K562 (cell line): ENCODE measurements at regions not wholly inside any gene's neighbourhood (a gene's known extent, or its start where the extent isn't known, plus 50 kb on each side); places are given as distances from the start of the nearest gene placed in this dataset.

Source experiments
- ATAC-seq: fragments of 200-7000 bp; cut with Tn5 transposase; 3 replicates; pipeline ENCODE4 v1.9.1; 2020; ENCODE audit warnings: moderate library complexity
- BruUV-seq: library from RNA; stranded (reverse); fragments of 400-500 nt; replicated peaks from 2 replicates; lab custom pipeline; 2021; lab: Mats Ljungman, UMichigan
- CTCF ChIA-PET: fragments of 300-600 bp; formaldehyde crosslinking; extraction: SDS; loops from one replicate; lab custom pipeline; 2021; ENCODE audit warnings: low intra/inter-chr PET ratio; lab: Yijun Ruan, JAX
- POLR2A ChIA-PET: fragments of 300-600, 350-650 bp; sonication (Branson Sonifier 250); formaldehyde crosslinking; extraction: SDS; loops from one replicate; lab custom pipeline; 2021; ENCODE audit warnings: antibody characterized with exemption, inconsistent platforms; lab: Yijun Ruan, JAX
- DNase-seq, 4 experiments: peaks; one replicate each; pipeline versions ENCODE4 v3.0.0 to v3.0.0-alpha.2; 2011 to 2018; ENCODE audit warnings: low spot score in 3 of 4, mixed read lengths in 3 of 4; ENCODE audit errors: extremely low read depth in 1 of 4
- FAIRE-seq: peaks from 2 replicates; lab custom pipeline; 2011; peaks lifted over from hg19 to GRCh38; lab: Jason Lieb, UNC
- H2AFZ ChIP-seq: 2 replicates; pipeline ENCODE4 v1.6.0; 2011; ENCODE audit warnings: low read depth, low read length, control low read depth, inconsistent platforms
- H3K27ac ChIP-seq: fragments of 200-600 bp; 3 replicates; pipeline ENCODE4 v1.8.0; 2011; ENCODE audit warnings: low read depth, mild to moderate bottlenecking, control low read depth, inconsistent platforms, low read length, moderate library complexity, mixed read lengths; ENCODE audit errors: extremely low read depth
- H3K27me3 ChIP-seq, 2 experiments: fragments of 300-600 bp in 1 of 2; 2 replicates in 1 of 2; 3 replicates in 1 of 2; pipeline versions ENCODE4 v1.6.0 to v1.8.0; 2011; ENCODE audit warnings: inconsistent platforms in 2 of 2, low read length in 2 of 2, mild to moderate bottlenecking in 1 of 2, mixed read lengths in 1 of 2, moderate library complexity in 1 of 2; ENCODE audit not compliant: control insufficient read depth in 2 of 2, insufficient read depth in 2 of 2
- H3K36me3 ChIP-seq: fragments of 300-600 bp; 3 replicates; pipeline ENCODE4 v1.8.0; 2011; ENCODE audit warnings: mild to moderate bottlenecking, low read length, inconsistent platforms; ENCODE audit not compliant: control insufficient read depth, insufficient read depth
- H3K4me1 ChIP-seq, 2 experiments: fragments of 200-600 bp in 1 of 2; replicated peaks in 1 of 2; 2 replicates in 1 of 2; 3 replicates in 1 of 2; pipeline versions ENCODE4 v1.5.1 to v1.8.0; 2011; ENCODE audit warnings: inconsistent platforms in 2 of 2, low read length in 2 of 2, mild to moderate bottlenecking in 1 of 2, mixed read lengths in 1 of 2, moderate library complexity in 1 of 2; ENCODE audit not compliant: control insufficient read depth in 2 of 2, insufficient read depth in 2 of 2
- H3K4me2 ChIP-seq: 2 replicates; pipeline ENCODE4 v1.6.1; 2011; ENCODE audit warnings: low read length, control low read depth, inconsistent platforms, mixed read lengths; ENCODE audit not compliant: insufficient read depth
- H3K4me3 ChIP-seq: fragments of 200-600 bp; sonication (generic), shearing (Covaris generic); 2 replicates; pipeline ENCODE4 v1.5.1; 2016; ENCODE audit warnings: control low read depth, inconsistent platforms
- H3K79me2 ChIP-seq: fragments of 200-600 bp; 3 replicates; pipeline ENCODE4 v1.8.0; 2011; ENCODE audit warnings: low read length, inconsistent platforms; ENCODE audit not compliant: control insufficient read depth, insufficient read depth
- H3K9ac ChIP-seq, 2 experiments: 2 replicates each; pipeline versions ENCODE4 v1.6.0 to v1.6.1; 2011; ENCODE audit warnings: low read depth in 2 of 2, low read length in 2 of 2, control low read depth in 1 of 2, inconsistent platforms in 1 of 2, mild to moderate bottlenecking in 1 of 2, mixed read lengths in 1 of 2; ENCODE audit not compliant: insufficient read depth in 1 of 2
- H3K9me1 ChIP-seq: one replicate; pipeline ENCODE4 v1.6.0; 2011; ENCODE audit warnings: inconsistent platforms, mild to moderate bottlenecking, low read length, moderate library complexity; ENCODE audit not compliant: control insufficient read depth, insufficient read depth
- H3K9me3 ChIP-seq: replicated peaks from 2 replicates; pipeline ENCODE4 v1.5.1; 2011; ENCODE audit warnings: low read depth, low read length, inconsistent platforms; ENCODE audit not compliant: control insufficient read depth, insufficient read depth
- H4K20me1 ChIP-seq: replicated peaks from 2 replicates; pipeline ENCODE4 v1.6.1; 2011; ENCODE audit warnings: low read length, inconsistent platforms, mixed read lengths; ENCODE audit not compliant: control insufficient read depth, insufficient read depth
- ASH1L ChIP-seq: fragments of 450-650 bp; IDR thresholded peaks from 2 replicates; pipeline ENCODE4 v1.6.1; 2018; ENCODE audit warnings: borderline replicate concordance, mild to moderate bottlenecking, low read depth; ENCODE audit not compliant: partially characterized antibody
- ATF7 ChIP-seq: fragments of 450-650 bp; IDR thresholded peaks from 2 replicates; pipeline ENCODE4 v1.7.1; 2014; ENCODE audit warnings: mild to moderate bottlenecking, moderate library complexity
- CBFA2T2 ChIP-seq: fragments of 450-650 bp; conservative IDR thresholded peaks from 2 replicates; pipeline ENCODE4 v1.6.1; 2017; ENCODE audit warnings: mild to moderate bottlenecking
- E2F3 ChIP-seq: fragments of 250-450 bp; sonication (Bioruptor Pico); IDR thresholded peaks from 2 replicates; pipeline ENCODE4 v1.4.0; 2020; ENCODE audit warnings: mild to moderate bottlenecking
- FOSL1 ChIP-seq: fragments of 200-800 bp; sonication (Bioruptor generic); conservative IDR thresholded peaks from 2 replicates; pipeline ENCODE4 v1.6.1; 2016; ENCODE audit warnings: missing genetic modification characterization, missing compliant biosample characterization
- HDAC3 ChIP-seq: fragments of 450-650 bp; IDR thresholded peaks from 2 replicates; pipeline ENCODE4 v1.6.1; 2018; ENCODE audit warnings: borderline replicate concordance, mild to moderate bottlenecking, moderate library complexity; ENCODE audit not compliant: partially characterized antibody
- HIVEP1 ChIP-seq: fragments of 250-450 bp; sonication (Bioruptor Pico); IDR thresholded peaks from 2 replicates; pipeline ENCODE4 v1.4.0; 2020; ENCODE audit warnings: mild to moderate bottlenecking
- IRF2 ChIP-seq: sonication (generic); formaldehyde crosslinking; IDR thresholded peaks from 2 replicates; pipeline ENCODE4 v1.8.1; 2022; ENCODE audit warnings: mild to moderate bottlenecking, missing genetic modification reagents
- NCOA6 ChIP-seq: fragments of 450-650 bp; IDR thresholded peaks from 2 replicates; pipeline ENCODE4 v1.6.1; 2017; ENCODE audit warnings: mild to moderate bottlenecking
- PATZ1 ChIP-seq: fragments of 250-450 bp; sonication (Bioruptor Pico); IDR thresholded peaks from 2 replicates; pipeline ENCODE4 v1.5.0; 2020; ENCODE audit warnings: mild to moderate bottlenecking, borderline replicate concordance
- RBFOX2 ChIP-seq: fragments of 200-400 bp; formaldehyde crosslinking; IDR thresholded peaks from 2 replicates; pipeline ENCODE4 v1.6.1; 2017; ENCODE audit warnings: low read depth, mild to moderate bottlenecking, low read length, moderate library complexity
- SMAD3 ChIP-seq: fragments of 450-650 bp; formaldehyde crosslinking; conservative IDR thresholded peaks from 2 replicates; pipeline ENCODE4 v1.4.0; 2020; ENCODE audit warnings: mild to moderate bottlenecking
- SNAPC5 ChIP-seq: fragments of 250-450 bp; sonication (Bioruptor Pico); IDR thresholded peaks from 2 replicates; pipeline ENCODE4 v1.8.0; 2021; ENCODE audit warnings: moderate library complexity, mild to moderate bottlenecking, inconsistent platforms
- TFE3 ChIP-seq: fragments of 450-650 bp; formaldehyde crosslinking; IDR thresholded peaks from 2 replicates; pipeline ENCODE4 v1.4.0; 2020; ENCODE audit warnings: mild to moderate bottlenecking, mixed read lengths
- USF1 ChIP-seq: sonication (generic); formaldehyde crosslinking; IDR thresholded peaks from 2 replicates; pipeline ENCODE4 v1.9.0; 2022; ENCODE audit warnings: mild to moderate bottlenecking, missing genetic modification reagents
- ZNF274 ChIP-seq: IDR thresholded peaks from 2 replicates; pipeline ENCODE4 v1.6.1; 2011; ENCODE audit warnings: low read depth, mild to moderate bottlenecking, low read length, moderate library complexity, borderline replicate concordance
- ZNF589 ChIP-seq: fragments of 200-800 bp; sonication (Bioruptor generic); IDR thresholded peaks from 2 replicates; pipeline ENCODE4 v1.6.1; 2016; ENCODE audit warnings: low read depth, missing genetic modification characterization, missing compliant biosample characterization
- ZSCAN32 ChIP-seq: fragments of 450-650 bp; formaldehyde crosslinking; IDR thresholded peaks from 2 replicates; pipeline ENCODE4 v1.4.0; 2020; ENCODE audit warnings: mild to moderate bottlenecking, moderate library complexity
- WGBS: fragments of 100-300 bp; shearing (Covaris generic); methylation state at CpG from one replicate; pipeline ENCODE4 v1.1.6; 2016; ENCODE audit warnings: low coverage, mixed read lengths; ENCODE audit not compliant: insufficient coverage; ENCODE audit errors: missing lambda C conversion rate; 5-methylcytosine and 5-hydroxymethylcytosine counted together
- in situ Hi-C: fragments of 300-500 bp; cut with MboI; formaldehyde crosslinking; loops from 4 replicates; pipeline ENCODE4 v1.15.0; 2018; ENCODE audit warnings: inconsistent platforms, mixed read lengths
- intact Hi-C: fragments of 100-400 bp; cut with micrococcal nuclease; formaldehyde crosslinking; loops from 2 replicates; pipeline ENCODE4 v1.14.2; 2022

GRCh38 chr2:89841476-89841840 lies 1150.0 kb downstream of the RPIA start (continued):
- TF ChIP-seq PATZ1 (no peak), IRF2 (no peak), HIVEP1 (no peak), RBFOX2 (no peak), SNAPC5 (no peak)

GRCh38 chr2:89842180-89842908 lies 1150.9 kb downstream of the RPIA start:
- no peaks in the 10 kb centered on the region for H3K4me1 ChIP-seq
- CTCF ChIA-PET: no interaction called here
- TF ChIP-seq ZSCAN32 (no peak), CBFA2T2 (no peak), FOSL1 (tag) (no peak), SMAD3 (no peak), TFE3 (CRISPR knock-in tag) (no peak), ZNF589 (CRISPR knock-in tag) (no peak), USF1 (no peak), E2F3 (CRISPR knock-in tag) (no peak), NCOA6 (no peak), HDAC3 (no peak), ZNF274 (no peak), ASH1L (no peak), ATF7 (no peak)

More at GRCh38 chr2:89842180-89842908, 1150.9 kb downstream of the RPIA start:
- Histone ChIP-seq H3K36me3 (no peaks in the 10 kb centered on the region), H3K9me1 (no peaks in the 10 kb centered on the region), H3K27me3 (no peaks in the 10 kb centered on the region; a peak in 2 of 5 replicates), H3K9ac (no peak overlapping the region), H2AFZ (no peak overlapping the region), H3K9me3 (peaks cover 11% of the 10 kb centered on the region; the same call in 1 of the 2 replicates), H4K20me1 (no peaks in the 10 kb centered on the region), H3K4me3 (no peak overlapping the region), H3K4me2 (no peak overlapping the region), H3K79me2 (no peaks in the 10 kb centered on the region), H3K27ac (no peak overlapping the region)
- under 1% methylated on average over 9 of the region's 9 CpGs for WGBS
- no TSS peak for BruUV-seq
- peak in 1 of 4 experiments; percentile 1 for DNase-seq
- in situ Hi-C loops: no loop called here
- POLR2A ChIA-PET: no interaction called here
- no peak for FAIRE-seq
- no peak for ATAC-seq
- intact Hi-C loops: no loop called here
